H9 (cell line): ENCODE measurements at regions not wholly inside any gene's neighbourhood (a gene's known extent, or its start where the extent isn't known, plus 50 kb on each side); places are given as distances from the start of the nearest gene placed in this dataset.
"Not testable (repeated sequence)": the region's sequence is repeated elsewhere in the genome, so short reads cannot be mapped to it uniquely, and the experiment has no call there.

Experiments used
- DNase-seq: peaks from one replicate; pipeline ENCODE4 v3.0.0-alpha.2; 2017
- H2AFZ ChIP-seq: one replicate; pipeline ENCODE4 v1.6.1; 2013; ENCODE audit warnings: mild to moderate bottlenecking, low read length, control low read depth, moderate library complexity
- H2AK5ac ChIP-seq: 2 replicates; pipeline ENCODE4 v1.6.1; 2013; ENCODE audit warnings: low read length, control low read depth, mixed read lengths; ENCODE audit not compliant: insufficient read length
- H2BK120ac ChIP-seq: one replicate; pipeline ENCODE4 v1.6.1; 2013; ENCODE audit warnings: low read depth, mild to moderate bottlenecking, low read length, control low read depth, inconsistent platforms; ENCODE audit not compliant: poor library complexity, severe bottlenecking
- H2BK12ac ChIP-seq: 2 replicates; pipeline ENCODE4 v1.6.1; 2013; ENCODE audit warnings: low read length, control low read depth, mixed read lengths, low read depth; ENCODE audit not compliant: insufficient read length
- H2BK15ac ChIP-seq: 2 replicates; pipeline ENCODE4 v1.6.1; 2013; ENCODE audit warnings: low read depth, low read length, control low read depth
- H2BK20ac ChIP-seq: one replicate; pipeline ENCODE4 v1.6.1; 2013; ENCODE audit warnings: low read depth, mild to moderate bottlenecking, low read length, control low read depth, inconsistent platforms; ENCODE audit not compliant: poor library complexity, severe bottlenecking
- H2BK5ac ChIP-seq: 2 replicates; pipeline ENCODE4 v1.6.1; 2013; ENCODE audit warnings: low read length, control low read depth, mixed read lengths; ENCODE audit not compliant: insufficient read length
- H3K14ac ChIP-seq: 2 replicates; pipeline ENCODE4 v1.6.1; 2013; ENCODE audit warnings: low read length, control low read depth; ENCODE audit not compliant: insufficient read depth
- H3K18ac ChIP-seq: 2 replicates; pipeline ENCODE4 v1.6.1; 2013; ENCODE audit warnings: low read depth, mild to moderate bottlenecking, mixed read lengths, low read length, control low read depth; ENCODE audit not compliant: insufficient read length
- H3K23ac ChIP-seq: 2 replicates; pipeline ENCODE4 v1.6.1; 2013; ENCODE audit warnings: low read length, control low read depth, mixed read lengths, low read depth; ENCODE audit not compliant: insufficient read length
- H3K23me2 ChIP-seq: 2 replicates; pipeline ENCODE4 v1.6.1; 2013; ENCODE audit warnings: low read depth, mild to moderate bottlenecking, mixed read lengths, low read length, control low read depth; ENCODE audit not compliant: insufficient read length, poor library complexity, severe bottlenecking
- H3K27ac ChIP-seq: 2 replicates; pipeline ENCODE4 v1.5.1; 2013; ENCODE audit warnings: low read length, control low read depth, mixed read lengths, low read depth; ENCODE audit not compliant: insufficient read length
- H3K27me3 ChIP-seq: 2 replicates; pipeline ENCODE4 v1.6.1; 2013; ENCODE audit warnings: low read length, control low read depth, inconsistent platforms; ENCODE audit not compliant: insufficient read depth
- H3K4ac ChIP-seq: 2 replicates; pipeline ENCODE4 v1.6.1; 2013; ENCODE audit warnings: low read depth, mild to moderate bottlenecking, control low read depth, inconsistent platforms, low read length, moderate library complexity
- H3K4me1 ChIP-seq: 2 replicates; pipeline ENCODE4 v1.6.1; 2013; ENCODE audit warnings: low read length, control low read depth, inconsistent platforms; ENCODE audit not compliant: insufficient read depth
- H3K4me2 ChIP-seq: 2 replicates; pipeline ENCODE4 v1.6.1; 2013; ENCODE audit warnings: low read length, control low read depth, mixed read lengths; ENCODE audit not compliant: insufficient read length, insufficient read depth
- H3K56ac ChIP-seq: 2 replicates; pipeline ENCODE4 v1.6.1; 2013; ENCODE audit warnings: low read depth, mild to moderate bottlenecking, mixed read lengths, low read length, control low read depth; ENCODE audit not compliant: insufficient read length
- H3K79me1 ChIP-seq: 2 replicates; pipeline ENCODE4 v1.6.1; 2013; ENCODE audit warnings: low read depth, mild to moderate bottlenecking, moderate library complexity, low read length, control low read depth, inconsistent platforms; ENCODE audit not compliant: insufficient read depth, poor library complexity, severe bottlenecking
- H3K79me2 ChIP-seq: 2 replicates; pipeline ENCODE4 v1.6.1; 2013; ENCODE audit warnings: low read length, control low read depth, inconsistent platforms; ENCODE audit not compliant: insufficient read depth
- H3K9ac ChIP-seq: 2 replicates; pipeline ENCODE4 v1.6.1; 2013; ENCODE audit warnings: low read length, control low read depth, mixed read lengths; ENCODE audit not compliant: insufficient read length; ENCODE audit errors: extremely low read depth
- H3K9me3 ChIP-seq: one replicate; pipeline ENCODE4 v1.6.1; 2013; ENCODE audit warnings: low read depth, low read length, inconsistent platforms; ENCODE audit not compliant: control insufficient read depth
- H3T11ph ChIP-seq: one replicate; pipeline ENCODE4 v1.6.1; 2013; ENCODE audit warnings: mild to moderate bottlenecking, low read length, control low read depth, inconsistent platforms
- H4K20me1 ChIP-seq: one replicate; pipeline ENCODE4 v1.6.1; 2013; ENCODE audit not compliant: control insufficient read depth, insufficient read length, insufficient read depth
- H4K5ac ChIP-seq: 2 replicates; pipeline ENCODE4 v1.6.1; 2013; ENCODE audit warnings: low read depth, mild to moderate bottlenecking, mixed read lengths, low read length, control low read depth; ENCODE audit not compliant: insufficient read length
- H4K8ac ChIP-seq: replicated peaks from 2 replicates; pipeline ENCODE4 v1.6.1; 2013; ENCODE audit warnings: low read length, control low read depth, mixed read lengths, low read depth; ENCODE audit not compliant: insufficient read length
- H4K91ac ChIP-seq: 2 replicates; pipeline ENCODE4 v1.6.1; 2013; ENCODE audit warnings: low read depth, mild to moderate bottlenecking, moderate library complexity, mixed read lengths, low read length, control low read depth; ENCODE audit not compliant: insufficient read length
- H3K27ac Mint-ChIP-seq, 3 experiments: 2 replicates in 2 of 3; 3 replicates in 1 of 3; pipeline ENCODE4 v1.8.0; 2020 to 2021; ENCODE audit warnings: mixed read lengths in 3 of 3, mild to moderate bottlenecking in 1 of 3, moderate library complexity in 1 of 3
- H3K27me3 Mint-ChIP-seq: 2 replicates; pipeline ENCODE4 v1.8.0; 2021; ENCODE audit warnings: low read depth, mild to moderate bottlenecking, moderate library complexity, mixed read lengths
- H3K36me3 Mint-ChIP-seq, 3 experiments: 2 replicates in 2 of 3; 3 replicates in 1 of 3; pipeline ENCODE4 v1.8.0; 2020 to 2021; ENCODE audit warnings: low read depth in 3 of 3, mixed read lengths in 3 of 3; ENCODE audit not compliant: insufficient read depth in 1 of 3
- H3K4me1 Mint-ChIP-seq, 2 experiments: 2 replicates each; pipeline ENCODE4 v1.8.0; 2020; ENCODE audit warnings: mixed read lengths in 2 of 2
- H3K4me3 Mint-ChIP-seq, 2 experiments: 2 replicates in 1 of 2; 3 replicates in 1 of 2; pipeline ENCODE4 v1.8.0; 2020 to 2021; ENCODE audit warnings: mild to moderate bottlenecking in 2 of 2, mixed read lengths in 2 of 2, moderate library complexity in 1 of 2
- H3K9me3 Mint-ChIP-seq, 2 experiments: 2 replicates in 1 of 2; 3 replicates in 1 of 2; pipeline ENCODE4 v1.8.0; 2020; ENCODE audit warnings: mild to moderate bottlenecking in 2 of 2, mixed read lengths in 2 of 2, moderate library complexity in 1 of 2
- WGBS: extraction: QIAGEN DNeasy Blood & Tissue Kit; methylation state at CpG from one replicate; pipeline ENCODE4 v1.1.7; 2013; ENCODE audit warnings: missing lambda C conversion rate, low lambda C conversion rate, mixed read lengths; ENCODE audit not compliant: insufficient read length; ENCODE audit errors: extremely low coverage; 5-methylcytosine and 5-hydroxymethylcytosine counted together

- not testable (repeated sequence) for H3K79me2 ChIP-seq, H3K23me2 ChIP-seq, H3K4me1 Mint-ChIP-seq, H3K56ac ChIP-seq, H3K14ac ChIP-seq, H3K4me2 ChIP-seq, H3T11ph ChIP-seq, H3K18ac ChIP-seq, H3K9me3 Mint-ChIP-seq, H3K27me3 ChIP-seq, H4K5ac ChIP-seq, H2BK120ac ChIP-seq, H3K23ac ChIP-seq, H3K36me3 Mint-ChIP-seq, H3K4me3 Mint-ChIP-seq, H4K91ac ChIP-seq, H4K20me1 ChIP-seq, H2BK15ac ChIP-seq, H3K4me1 ChIP-seq, H3K27ac Mint-ChIP-seq, H2BK20ac ChIP-seq, H3K9ac ChIP-seq, H2BK12ac ChIP-seq, H2BK5ac ChIP-seq, H3K27ac ChIP-seq, H3K4ac ChIP-seq, H4K8ac ChIP-seq, H2AFZ ChIP-seq, H3K27me3 Mint-ChIP-seq, H3K79me1 ChIP-seq, H2AK5ac ChIP-seq, DNase-seq, H3K9me3 ChIP-seq
- WGBS, result no CpG with 5 or more reads among the region's 78 CpGs
These were observed 207.1 kb upstream of the PRKX start for GRCh38 chrX:3920424-3921017.

GRCh38 chrX:3919668-3920423 is 206.4 kb upstream of the PRKX start:
- not testable (repeated sequence) for H3K18ac ChIP-seq, DNase-seq, H4K8ac ChIP-seq, H2BK120ac ChIP-seq, H3K9me3 Mint-ChIP-seq, H2BK15ac ChIP-seq, H2BK12ac ChIP-seq, H3K4me3 Mint-ChIP-seq, H3K27ac Mint-ChIP-seq, H2AFZ ChIP-seq, H3K4me1 ChIP-seq, H3K4ac ChIP-seq, H2AK5ac ChIP-seq, H3K23me2 ChIP-seq, H2BK5ac ChIP-seq, H3K9ac ChIP-seq, H4K20me1 ChIP-seq, H3K4me1 Mint-ChIP-seq, H3K27me3 Mint-ChIP-seq, H3K27me3 ChIP-seq, H3K79me2 ChIP-seq, H4K91ac ChIP-seq, H3T11ph ChIP-seq, H4K5ac ChIP-seq, H3K79me1 ChIP-seq, H3K14ac ChIP-seq, H3K27ac ChIP-seq, H2BK20ac ChIP-seq, H3K23ac ChIP-seq, H3K56ac ChIP-seq, H3K4me2 ChIP-seq, H3K36me3 Mint-ChIP-seq, H3K9me3 ChIP-seq
- WGBS, result no CpG with 5 or more reads among the region's 79 CpGs
